IPS-NIHi7 (cell line): ENCODE measurements at regions not wholly inside any gene's neighbourhood (a gene's known extent, or its start where the extent isn't known, plus 50 kb on each side); places are given as distances from the start of the nearest gene placed in this dataset.

ENCODE experiments used
- DNase-seq: peaks from one replicate; pipeline ENCODE4 v3.0.0; 2012; ENCODE audit warnings: mixed read lengths; ENCODE audit errors: extremely low spot score

DNA sequence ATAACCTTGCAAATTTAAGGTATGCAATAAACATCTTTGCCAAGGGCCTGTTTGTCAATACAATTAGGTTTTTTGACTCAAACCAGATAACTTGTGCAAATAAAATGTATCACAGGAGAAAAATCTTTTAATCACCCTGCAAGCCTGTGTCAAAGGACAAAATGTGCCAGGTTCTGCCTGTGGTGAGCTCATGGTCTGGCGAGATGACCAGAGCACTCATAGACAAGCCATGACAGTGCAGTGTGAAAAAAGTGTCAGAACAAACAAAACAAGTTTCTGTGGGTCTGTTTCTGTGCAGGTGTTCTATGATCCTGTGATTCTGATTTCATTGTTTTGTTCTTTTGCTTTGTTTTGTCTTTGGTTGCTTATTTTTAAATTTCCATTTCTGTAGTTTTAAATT is 847.2 kb downstream of the VRK1 start:
- no peak for DNase-seq

DNA sequence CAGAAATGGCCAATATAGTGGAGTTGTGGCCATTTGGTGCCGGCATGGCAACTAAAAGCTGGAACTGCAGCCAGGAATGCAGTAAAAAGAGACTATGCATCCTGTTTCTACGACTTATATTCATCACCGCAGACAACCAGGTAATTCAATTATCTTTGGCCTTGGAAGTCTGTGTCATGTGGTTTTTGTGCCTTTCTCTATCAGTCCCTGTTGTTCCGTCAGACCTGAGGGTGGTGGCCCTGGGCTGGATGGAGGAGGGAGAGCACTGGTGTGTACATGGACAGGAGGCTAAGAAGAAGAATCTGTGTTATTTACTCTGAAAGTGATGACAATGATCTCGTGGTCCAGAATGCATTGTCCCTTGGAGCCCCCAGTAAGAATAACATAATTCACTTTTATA is 852.6 kb downstream of the VRK1 start:
- DNase-seq = no peak

DNA sequence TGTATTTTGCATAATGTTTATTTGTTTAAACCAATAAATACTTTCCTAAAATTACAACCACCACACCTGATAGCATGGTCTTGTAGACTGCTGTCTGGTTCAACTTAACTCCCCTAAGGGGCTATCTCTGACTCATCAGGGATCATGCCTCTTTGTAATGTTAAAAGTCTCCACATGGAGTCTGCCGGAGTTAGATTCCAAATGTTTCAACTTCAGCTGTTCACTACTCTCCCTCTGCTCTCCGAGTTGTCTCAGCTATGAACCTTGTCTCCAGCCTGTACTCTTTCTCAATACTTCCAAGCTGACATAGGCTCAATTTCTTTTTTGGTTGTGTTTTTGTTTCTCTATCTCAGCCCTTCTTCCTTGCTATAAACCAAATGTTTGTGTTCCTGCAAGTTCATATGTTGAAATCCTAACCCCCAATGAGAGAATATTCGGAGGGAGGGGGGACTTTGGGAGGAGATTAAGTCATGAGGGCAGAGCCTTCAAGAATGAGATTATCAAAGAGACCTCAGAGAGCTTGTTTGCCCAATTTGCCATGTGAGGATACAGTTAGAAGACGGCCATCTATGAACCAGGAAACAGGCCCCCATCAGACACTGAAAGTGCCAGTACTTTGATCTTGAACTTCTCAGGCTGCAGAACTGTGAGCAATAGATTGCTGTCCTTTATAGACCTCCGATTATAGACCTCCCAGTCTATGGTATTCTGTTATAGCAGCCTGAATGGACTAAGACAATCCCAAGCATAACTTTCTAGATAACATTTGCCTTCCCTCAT is 858.2 kb downstream of the VRK1 start:
- peak; percentile 72 for DNase-seq

DNA sequence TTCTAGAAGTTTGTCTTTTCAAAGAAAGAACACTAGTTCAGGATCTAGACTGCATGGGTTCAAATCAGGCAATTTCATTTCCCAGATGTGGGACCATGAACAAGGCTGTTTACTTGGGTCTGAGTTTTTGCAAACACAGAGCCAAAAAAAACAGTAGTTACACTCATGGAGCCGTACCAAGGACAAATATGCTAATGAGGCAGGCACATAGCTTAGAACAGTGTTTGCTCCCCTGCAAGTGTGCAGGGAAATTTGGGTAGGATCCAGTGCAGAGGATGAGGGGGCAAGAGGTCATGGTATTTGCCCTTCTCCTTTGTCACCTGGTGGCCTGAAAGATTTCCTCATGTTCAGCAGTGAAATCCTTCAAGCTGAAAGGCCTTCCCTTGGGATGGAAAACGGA is 860.4 kb downstream of the VRK1 start:
- DNase-seq = no peak

GRCh38 chr14:97687944-97688630 is 890.9 kb downstream of the VRK1 start:
- DNase-seq = no peak

- no peak for DNase-seq
These were observed 891.6 kb downstream of the VRK1 start for GRCh38 chr14:97688631-97689336.

GRCh38 chr14:97692084-97692483 is 894.9 kb downstream of the VRK1 start:
- no peak for DNase-seq

- no peak for DNase-seq
These were observed 898.3 kb downstream of the VRK1 start for GRCh38 chr14:97695456-97695981.

- DNase-seq = no peak
These were observed 900.6 kb downstream of the VRK1 start for GRCh38 chr14:97697772-97698171.

GRCh38 chr14:97699026-97699425 is 901.8 kb downstream of the VRK1 start:
- DNase-seq = no peak

- DNase-seq = no peak
These were observed 906.0 kb downstream of the VRK1 start for GRCh38 chr14:97703006-97703760.

DNA sequence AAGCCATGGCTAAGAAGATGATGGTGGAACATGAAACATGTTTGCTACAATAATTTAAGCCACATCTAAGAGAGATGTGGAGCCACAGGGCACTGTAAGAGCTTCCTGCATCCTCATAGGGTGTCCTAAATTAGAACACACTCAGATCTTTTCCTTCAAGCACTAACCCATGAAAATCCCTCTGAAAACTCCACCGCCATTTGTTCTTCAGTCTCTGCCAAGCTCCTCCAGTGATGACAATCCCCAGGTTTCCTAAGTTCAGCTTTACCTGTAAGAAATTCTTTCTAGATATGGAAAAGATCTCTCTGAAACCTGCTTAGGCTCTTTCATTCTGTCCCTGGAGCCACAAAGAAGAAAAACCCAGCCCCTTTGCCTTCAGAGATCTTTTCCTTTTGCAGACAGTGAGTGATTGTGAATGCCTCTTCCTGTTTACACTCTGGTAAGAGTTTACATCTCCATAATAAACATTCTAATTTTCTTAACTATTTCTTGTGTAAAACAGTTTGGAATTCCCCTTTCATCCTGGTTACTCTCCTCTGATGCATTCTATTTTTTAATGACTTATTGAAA is 907.2 kb downstream of the VRK1 start:
- no peak for DNase-seq

DNA sequence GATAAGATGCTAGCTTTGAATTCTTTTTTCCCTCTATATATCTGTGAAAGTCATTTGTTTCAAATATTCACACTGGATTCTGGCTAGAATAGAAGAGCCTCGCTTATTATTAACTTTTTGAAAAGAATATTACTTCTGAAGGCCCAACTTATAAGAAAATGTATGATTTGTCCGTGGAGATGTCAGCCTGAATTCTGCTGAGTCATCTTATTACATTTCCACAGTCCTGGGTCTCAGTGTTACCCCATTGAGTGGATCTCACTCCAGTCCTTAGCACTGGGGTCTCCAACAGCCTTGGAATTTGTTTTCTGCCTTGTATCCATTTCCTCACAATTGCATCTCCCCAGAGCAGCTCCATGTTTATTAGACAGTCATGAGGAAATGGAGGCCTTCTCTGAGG is 907.9 kb downstream of the VRK1 start:
- no peak for DNase-seq

- no peak for DNase-seq
These were observed 908.8 kb downstream of the VRK1 start for GRCh38 chr14:97705976-97706375.

GRCh38 chr14:97706819-97707218 is 909.6 kb downstream of the VRK1 start:
- no peak for DNase-seq

- DNase-seq = no peak
These were observed 910.4 kb downstream of the VRK1 start for GRCh38 chr14:97707603-97708002.

- DNase-seq = no peak
These were observed 912.4 kb downstream of the VRK1 start for GRCh38 chr14:97709552-97709951.

DNA sequence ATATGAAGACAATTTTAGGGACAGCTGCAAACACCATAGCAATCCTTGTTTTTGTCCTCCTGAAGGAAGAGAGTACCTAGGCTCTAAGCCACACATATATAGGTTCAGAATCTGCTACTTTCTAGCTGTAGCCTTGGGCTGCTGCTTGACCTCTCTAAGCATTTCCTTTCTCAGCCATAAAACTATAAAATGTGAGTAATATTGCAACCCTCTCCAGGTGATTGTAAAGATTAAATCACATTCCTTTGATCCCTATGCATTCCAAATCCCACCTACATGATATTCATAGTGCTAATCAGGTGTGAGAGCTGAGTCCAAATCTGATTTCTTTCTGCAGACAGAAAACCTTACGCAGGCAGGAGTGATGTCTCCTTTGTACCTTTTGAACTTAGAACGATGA is 913.5 kb downstream of the VRK1 start:
- no peak for DNase-seq

DNA sequence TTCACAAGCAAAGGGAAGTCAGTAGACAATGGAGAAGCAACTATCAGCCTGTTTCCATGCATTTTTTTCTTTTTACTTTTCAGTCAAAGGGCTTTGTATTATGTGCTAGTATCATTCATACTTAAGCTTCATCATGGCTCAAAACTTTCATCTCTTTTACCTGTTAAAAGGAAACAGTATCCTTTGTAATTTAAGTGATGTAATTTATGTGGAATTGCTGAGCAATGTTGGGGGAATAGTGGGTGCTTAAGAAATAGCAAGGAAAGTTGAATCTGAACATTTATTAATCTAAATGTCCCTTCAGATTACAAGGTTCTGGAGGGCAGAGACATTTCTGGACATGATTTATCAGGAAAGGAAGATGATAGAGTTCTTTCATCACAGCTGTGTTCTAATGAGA is 915.3 kb downstream of the VRK1 start:
- DNase-seq = no peak

DNA sequence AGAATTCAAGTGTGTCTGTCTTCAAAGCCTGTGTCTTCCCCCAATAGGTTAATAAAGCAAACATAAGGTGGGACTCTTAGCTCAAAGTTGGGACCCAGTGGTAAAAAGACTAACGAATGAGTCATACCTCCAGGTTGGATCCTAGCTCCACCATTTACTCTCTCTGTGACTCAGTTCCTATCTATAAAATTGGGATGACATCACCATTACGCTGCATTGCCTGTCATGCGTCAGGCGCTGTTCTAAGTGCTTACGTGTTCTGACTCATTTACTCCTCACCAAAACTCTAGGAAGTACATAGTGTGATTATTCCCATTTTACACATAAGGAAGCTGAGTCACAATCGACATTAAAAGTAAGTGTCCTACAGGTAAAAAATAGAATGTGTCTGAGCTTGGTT is 915.8 kb downstream of the VRK1 start:
- DNase-seq = no peak

GRCh38 chr14:97718886-97719442 is 921.8 kb downstream of the VRK1 start:
- DNase-seq = no peak
